CD4-positive, alpha-beta T cell treated with Interleukin-17A for 1 hour (primary cell): ENCODE measurements at regions not wholly inside any gene's neighbourhood (a gene's known extent, or its start where the extent isn't known, plus 50 kb on each side); places are given as distances from the start of the nearest gene placed in this dataset.
"Not testable (repeated sequence)": the region's sequence is repeated elsewhere in the genome, so short reads cannot be mapped to it uniquely, and the experiment has no call there.

Experiments
- DNase-seq: peaks from one replicate; pipeline ENCODE4 v3.0.0-alpha.2; 2020

DNA sequence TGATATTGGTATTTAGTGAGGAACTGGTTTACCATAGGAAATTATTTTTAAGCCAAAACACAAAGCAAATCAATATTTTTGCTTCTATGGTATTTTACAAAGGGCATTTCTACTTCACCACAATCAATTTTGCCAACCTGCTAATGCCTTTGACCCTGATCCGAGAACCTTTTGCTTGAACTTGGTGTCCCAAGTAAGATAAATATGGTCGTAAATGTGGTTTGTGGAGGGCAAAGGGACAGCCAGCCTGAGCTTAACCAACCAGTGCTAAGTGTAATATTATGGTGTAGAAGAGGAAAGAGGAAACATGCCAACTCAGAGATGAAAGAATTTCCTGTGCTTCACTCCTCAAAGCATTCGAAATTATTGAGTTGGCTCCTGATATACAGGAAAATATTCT, 148.4 kb downstream of the C3orf38 start:
- no peak for DNase-seq

DNA sequence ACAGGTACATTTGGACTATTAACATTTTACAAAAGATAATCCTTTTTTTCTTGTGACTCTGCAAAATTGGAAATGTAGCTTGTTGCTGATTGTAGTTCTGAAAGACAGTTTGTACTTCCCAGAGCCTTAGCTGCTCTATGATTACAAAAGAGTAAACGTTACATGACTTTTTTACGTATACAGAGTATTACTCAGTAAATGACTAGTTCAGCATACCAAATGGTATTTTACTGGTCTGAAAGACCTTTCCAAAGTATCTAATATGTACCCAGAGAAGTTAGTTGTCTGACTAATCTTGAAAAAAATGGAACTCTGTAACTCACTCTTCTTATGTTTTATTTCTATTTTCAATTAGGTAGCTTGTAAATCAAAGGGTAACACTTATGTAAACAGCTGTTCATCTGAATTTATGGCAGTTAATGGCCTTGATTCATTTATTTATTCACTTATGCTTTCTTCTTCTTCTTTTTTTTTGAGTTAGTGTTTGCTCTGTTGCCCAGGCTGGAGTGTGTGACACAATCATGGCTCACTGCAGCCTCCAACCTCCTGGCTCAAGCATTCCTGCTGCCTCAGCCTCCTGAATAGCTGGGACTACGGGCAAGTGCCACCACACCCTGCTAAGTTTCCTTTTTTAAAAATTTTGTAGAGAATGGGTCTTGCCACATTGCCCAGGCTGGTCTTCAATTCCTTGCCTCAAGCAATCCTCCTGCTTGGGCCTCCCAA, 151.7 kb downstream of the C3orf38 start:
- DNase-seq, result no peak

DNA sequence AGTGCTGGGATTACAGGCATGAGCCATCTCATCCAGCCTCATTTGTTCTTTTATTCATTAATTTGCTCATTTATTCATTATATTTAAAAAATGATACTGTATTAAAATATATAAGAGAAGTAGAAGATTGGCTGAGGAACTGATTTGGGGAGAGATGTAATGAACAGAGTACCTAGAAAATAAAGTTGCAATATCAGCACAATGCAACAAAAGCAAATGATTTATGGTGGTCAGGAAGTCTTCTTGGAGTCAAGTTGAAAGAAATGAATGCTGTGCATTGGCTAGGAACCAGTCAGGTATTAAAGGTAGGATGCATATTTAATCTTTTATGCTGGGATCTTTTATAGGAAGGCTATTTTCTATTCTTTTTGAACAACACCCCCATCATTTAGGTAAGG, 152.2 kb downstream of the C3orf38 start:
- no peak for DNase-seq

DNA sequence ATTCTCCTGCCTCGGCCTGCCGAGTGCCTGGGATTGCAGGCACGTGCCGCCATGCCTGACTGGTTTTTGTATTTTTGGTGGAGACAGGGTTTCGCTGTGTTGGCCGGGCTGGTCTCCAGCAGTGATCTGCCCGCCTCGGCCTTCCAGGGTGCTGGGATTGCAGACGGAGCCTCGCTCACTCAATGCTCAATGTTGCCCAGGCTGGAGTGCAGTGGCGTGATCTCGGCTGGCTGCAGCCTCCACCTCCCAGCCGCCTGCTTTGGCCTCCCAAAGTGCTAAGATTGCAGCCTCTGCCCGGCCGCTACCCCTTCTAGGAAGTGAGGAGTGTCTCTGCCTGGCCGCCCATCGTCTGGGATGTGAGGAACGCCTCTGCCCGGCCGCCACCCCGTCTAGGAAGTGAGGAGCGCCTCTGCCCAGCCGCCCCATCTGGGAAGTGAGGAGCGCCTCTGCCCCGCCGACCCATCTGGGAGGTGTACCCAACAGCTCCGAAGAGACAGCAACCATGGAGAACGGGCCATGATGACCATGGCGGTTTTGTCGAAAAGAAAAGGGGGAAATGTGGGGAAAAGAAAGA, 153.7 kb downstream of the C3orf38 start:
- not testable (repeated sequence) for DNase-seq

DNA sequence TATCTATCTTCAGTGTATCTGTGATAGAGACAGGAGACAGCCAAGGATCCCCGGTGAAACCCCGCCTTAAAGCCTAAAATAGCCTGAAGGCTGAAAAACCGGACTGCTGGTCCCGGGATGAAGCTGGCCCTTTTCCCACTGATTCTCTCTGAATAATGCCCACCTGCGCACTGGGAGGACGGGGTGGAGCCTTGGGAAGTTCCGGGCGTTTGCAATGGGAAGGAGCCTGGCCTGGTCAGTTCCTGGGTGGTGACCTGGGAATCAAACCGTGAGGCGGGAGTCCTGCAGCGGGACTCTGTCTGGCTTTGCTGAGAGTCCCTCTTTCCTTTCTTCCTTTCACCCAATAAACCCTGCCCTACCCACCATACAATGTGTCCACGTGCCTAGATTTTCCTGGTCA, 157.9 kb downstream of the C3orf38 start:
- no peak for DNase-seq

DNA sequence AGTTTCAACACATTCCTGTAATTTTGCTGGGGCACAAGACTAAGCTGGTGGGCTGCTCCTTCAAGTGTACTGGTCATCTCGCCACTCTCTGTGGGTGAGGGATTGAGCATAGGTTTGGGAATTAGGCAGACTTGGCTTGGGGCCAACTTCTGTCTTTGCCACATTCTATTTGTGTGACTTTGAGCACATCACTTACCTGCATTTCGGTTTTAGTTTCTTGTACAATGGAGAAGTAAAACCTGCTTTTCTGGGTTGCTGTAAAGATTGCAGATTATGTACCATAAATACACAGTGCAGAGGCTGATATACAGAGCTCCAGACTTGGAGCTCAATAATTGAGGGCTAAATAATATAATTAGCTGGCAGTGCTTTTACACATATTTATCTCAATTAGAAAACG, 162.1 kb downstream of the C3orf38 start:
- DNase-seq, result no peak

DNA sequence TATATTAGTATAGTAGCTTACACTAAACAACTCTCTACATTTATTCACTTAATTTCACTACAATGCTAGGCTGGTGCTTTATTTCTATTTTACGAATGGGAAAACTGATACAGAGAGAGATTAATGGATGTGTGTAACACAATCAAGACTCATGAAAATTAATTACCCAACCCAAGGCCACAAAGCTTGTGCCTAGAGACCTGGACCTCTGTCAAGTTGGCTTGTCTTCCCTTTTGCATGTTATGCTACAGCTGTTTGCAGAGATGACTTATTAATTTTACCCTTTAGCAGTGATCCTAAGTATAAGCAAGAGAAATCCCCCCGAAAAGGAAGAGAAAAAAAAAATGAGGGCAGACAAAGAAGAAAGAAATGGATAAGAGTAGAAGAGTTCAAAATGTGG, 162.5 kb downstream of the C3orf38 start:
- DNase-seq, result no peak

DNA sequence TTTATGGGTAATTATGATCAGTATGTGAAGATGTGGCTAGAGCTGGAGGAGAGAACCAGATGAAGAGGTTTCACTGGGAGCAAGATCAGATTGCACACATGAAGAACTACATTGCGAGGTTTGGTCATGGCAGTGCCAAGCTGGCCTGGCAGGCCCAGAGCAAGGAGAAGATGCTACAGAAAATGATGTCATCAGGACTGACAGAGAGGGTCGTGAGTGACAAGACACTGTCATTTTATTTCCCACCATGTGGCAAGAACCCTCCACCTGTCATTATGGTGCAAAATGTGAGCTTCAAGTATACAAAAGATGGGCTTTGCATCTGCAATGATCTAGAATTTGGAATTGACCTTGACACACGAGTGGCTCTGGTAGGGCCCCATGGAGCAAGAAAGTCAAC, 168.3 kb downstream of the C3orf38 start:
- DNase-seq, result no peak

DNA sequence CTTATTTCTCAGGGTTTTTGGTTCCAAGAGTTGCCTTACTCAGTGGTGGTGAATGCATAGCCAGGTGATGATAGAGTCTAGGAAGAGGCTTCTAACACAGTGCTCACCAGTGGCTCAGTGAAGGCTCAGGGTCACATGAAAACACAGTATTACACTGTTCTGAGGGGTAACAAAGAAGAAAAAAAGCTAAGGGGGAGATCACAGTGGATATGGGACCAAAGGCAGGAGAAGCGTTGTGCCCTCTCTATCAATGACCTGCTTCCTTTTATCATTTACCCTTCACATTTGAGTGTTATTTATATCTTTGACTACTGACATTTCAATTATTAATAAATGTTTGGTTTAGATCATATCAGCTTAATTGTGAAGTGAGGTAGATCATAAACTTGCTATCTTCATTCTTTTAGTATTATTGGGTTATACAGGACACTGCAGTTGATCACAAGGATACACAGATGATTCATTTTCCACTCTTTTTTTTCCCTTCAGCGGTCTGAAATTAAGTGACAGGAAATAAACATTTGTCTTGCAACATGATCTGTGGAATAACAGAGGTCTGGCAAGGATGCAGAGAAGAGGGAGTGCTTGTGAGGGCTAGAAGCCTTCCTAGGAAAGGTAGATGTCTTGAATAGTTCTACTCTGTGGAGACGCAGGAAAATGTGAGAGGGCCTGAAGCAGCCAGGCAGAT, 171.7 kb downstream of the C3orf38 start:
- DNase-seq, result no peak

DNA sequence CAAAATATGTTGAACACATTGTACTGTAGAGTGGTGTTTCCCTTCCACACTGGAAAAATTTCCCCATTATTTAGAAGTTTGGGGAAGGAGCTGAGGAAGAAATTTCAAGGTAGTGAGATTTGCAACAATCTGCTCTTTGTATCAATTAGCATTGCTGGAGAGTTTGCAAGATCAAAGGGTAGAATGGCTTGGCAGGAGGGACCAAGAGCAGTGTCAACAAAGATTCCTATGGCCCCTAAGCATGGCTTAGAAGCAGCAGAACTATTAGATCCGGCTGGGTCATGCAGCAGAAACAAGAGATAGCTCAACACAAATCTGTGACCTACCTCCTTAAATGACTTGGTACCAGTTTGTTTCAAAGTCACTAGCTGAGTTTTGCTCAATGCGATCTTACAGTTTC, 175.0 kb downstream of the C3orf38 start:
- no peak for DNase-seq

DNA sequence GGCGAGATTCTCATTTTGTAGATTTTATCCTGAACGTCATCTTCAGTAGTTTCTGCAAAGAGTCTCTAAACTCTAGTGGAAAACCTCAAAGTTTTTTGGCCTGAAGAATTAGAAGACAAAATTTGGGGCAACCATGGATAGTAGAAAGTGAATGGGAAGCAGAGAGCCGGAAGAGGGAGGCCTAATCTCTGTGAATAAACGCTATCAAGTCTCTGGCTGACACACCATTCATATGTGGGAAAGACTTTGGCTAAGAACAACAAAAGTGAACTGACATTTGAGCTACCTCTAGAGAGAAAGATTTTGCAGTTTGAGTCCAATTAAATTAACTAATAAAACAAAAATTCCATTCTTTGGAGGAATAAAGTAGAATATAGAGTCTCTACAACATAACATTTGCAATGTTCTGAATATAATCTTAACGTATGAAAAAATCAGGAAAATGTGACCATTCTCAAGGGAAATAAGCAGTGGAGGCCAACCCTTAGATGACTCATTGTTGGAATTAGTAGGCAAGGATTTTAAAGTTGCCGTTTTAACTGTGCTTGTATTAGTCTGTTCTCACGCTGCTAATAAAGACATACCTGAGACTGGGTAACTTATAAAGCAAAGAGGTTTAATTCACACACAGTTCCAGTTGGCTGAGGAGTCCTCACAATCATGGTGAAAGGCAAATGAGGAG, 184.6 kb downstream of the C3orf38 start:
- no peak for DNase-seq

DNA sequence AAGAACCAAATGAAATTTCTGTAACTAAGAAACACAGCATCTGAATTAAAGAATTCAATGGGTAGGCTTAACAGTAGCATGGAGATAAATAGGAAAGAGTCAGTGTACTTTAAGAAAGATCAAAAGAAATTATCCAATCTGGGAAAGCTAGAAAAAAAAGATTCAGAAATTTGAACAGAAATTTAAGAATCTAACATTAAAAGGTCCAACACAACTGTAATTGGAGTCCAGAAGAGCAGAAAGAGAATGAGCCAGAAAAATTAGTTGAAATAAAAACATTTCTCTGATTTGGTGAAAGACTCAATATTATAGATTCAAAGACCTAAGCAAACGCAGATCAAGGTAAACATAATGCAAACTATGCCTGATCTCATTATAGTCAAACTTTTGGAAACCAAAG, 187.1 kb downstream of the C3orf38 start:
- no peak for DNase-seq

DNA sequence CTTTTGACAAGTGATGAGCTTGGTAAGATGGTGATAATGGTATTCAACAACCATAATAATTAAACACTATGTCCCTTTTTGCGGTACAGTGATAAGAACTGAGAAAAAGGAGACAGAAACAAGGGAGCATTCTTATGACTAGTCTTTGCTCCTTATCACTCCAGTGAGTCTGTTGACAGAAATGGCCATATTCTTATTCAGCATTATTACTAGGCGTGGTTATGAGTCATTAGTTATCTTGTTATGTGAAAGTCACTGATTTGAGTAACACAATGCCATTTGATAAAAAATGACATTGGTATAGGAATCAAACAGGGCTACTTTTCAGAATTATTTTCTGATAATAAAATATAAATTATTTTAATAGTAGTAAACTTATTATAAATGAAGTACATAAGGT, 193.5 kb downstream of the C3orf38 start:
- no peak for DNase-seq

DNA sequence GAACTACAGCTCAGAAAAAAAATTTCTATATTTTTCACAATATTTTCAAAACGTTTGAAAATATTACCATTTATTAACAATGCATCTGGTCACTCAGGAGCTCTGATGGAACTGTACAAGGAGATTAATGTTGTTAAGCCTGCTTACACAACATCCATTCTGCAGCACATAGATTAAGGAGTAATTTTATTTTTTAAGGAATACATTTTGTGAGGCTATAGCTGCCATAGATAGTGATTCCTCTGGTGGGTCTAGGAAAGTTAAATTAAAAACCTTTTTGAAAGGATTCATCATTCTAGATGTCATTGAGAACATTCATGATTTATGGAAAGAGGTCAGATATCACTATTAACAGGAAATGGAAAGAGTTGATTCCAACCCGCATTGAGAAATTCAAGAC, 196.9 kb downstream of the C3orf38 start:
- no peak for DNase-seq

DNA sequence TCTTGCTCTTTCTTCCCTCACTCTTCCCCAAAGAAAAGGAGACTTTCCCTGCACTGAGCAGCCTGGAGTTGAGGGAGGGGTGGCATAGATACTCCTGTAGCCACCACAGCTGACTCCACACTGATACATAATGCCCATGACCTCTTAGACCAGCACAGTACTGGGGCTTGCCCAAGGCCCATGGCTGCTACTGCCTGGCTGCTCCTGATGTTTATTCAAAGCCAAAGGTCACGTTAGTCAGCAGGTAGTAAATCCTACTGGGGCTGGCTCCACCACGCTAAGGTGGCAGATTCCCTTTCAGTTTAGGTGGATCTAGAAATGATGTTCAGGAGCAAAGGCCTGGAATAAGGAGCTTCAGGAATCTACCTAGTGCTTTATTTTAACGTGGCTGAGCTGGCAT, 212.7 kb downstream of the C3orf38 start:
- no peak for DNase-seq

DNA sequence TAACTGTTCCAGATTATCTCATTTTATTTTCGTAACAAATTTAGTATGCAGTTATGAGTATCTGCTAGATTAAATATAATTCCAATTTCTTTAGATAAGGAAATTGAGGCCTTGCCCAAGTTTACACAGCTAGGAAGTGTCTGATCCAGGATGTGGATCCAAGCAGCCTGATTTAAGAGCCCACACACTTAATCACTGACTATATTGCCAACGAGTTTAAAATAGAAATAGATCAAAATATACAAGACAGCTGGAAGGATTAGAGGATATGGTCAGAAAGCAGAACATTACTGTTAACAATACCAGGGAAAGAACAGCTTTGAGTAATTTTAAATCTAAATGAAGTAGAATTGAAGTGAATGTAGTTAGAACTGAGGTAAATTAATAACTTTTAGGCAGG, 215.2 kb downstream of the C3orf38 start:
- no peak for DNase-seq

DNA sequence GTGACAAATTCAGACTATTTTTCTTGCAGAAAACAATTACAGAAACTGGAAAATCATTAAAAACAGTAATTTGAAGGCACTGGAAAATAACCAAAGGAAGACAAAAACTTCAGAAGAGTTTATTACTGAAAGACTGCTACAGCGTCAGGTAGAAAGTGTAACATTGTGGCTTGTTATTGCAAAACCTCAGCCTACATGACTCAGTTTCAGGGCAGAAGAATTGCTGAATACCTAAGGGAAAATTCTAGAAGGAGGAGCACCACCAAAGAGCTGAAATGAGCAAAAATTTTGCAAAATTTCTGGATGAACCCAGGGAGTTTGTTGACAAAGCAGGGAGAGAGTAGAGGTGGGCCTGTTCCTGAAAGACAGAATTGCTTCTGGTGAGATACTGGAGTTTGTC, 219.6 kb downstream of the C3orf38 start:
- no peak for DNase-seq

DNA sequence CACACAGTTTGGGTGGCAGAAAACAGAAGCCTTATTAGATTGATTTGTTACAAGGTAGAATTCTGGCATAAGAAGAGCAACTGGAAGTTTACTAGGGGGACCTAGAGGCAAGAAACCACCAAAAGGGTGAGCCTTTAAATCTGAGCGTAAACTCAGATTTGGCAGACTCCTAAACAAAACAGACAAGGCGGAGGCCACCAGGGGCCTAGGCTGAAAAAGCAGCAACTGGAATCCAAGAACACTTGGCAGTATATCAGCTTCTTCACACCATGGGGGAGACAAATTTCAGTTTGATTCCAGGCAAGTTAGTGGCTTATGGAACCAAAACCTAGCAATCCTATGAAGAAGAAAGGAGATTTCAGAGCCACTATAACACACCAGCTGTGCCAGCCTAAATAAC, 220.0 kb downstream of the C3orf38 start:
- DNase-seq, result no peak

DNA sequence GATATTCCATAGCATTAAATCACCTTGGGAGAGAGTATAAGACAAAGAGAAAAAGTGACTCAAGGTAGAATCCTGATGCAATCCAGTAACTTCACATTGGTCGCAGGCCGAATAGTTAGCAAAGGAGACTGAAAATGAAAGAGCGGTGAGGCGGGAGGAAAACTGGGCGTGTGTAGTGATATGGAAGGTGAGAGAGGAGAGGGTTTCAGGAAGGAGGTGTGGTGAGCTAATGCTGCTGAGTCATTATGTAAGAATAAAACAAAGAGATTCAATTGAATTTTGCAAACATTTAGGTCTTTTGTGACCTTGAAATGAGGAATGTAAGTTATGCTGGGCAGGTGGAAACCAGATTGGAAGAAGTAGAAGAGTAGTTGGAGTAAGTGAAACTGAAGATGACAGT, 235.3 kb downstream of the C3orf38 start:
- no peak for DNase-seq

DNA sequence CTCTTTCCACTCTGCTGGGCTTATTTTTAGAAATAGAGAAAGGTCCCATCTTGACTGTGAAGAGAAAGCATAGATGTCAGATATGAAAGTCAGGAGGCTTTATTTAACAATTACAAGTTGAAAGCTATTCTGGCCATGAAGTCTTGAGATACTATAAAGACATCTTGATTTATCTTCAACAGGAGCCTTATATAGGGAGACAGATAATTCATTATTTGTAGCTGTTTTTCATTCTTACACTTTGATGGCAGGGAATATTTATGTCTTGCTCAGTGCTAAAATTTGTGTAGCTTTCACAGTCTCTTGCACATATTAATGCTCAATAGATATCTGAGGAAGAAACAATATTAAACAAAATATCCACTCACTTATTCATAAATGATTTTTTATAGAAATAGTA, 248.8 kb downstream of the C3orf38 start:
- DNase-seq, result no peak

DNA sequence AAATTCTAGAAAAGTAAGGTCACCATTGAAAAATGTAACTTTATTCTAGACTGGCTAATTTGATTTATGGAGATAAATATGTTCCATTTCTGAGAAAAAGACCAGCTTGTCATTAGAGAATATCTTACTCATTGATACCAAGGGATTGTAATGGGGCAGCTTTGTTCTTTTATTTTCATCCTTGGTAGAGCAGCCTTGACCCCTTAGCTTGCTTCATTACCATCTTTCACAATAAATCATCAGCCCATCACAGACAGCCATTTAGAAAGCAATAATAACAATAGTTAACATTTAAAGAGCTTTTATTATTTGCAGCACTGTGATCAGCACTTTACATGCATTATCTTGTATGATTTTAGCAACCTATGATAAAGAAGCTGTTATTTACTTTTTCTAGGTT, 253.6 kb downstream of the C3orf38 start:
- no peak for DNase-seq

DNA sequence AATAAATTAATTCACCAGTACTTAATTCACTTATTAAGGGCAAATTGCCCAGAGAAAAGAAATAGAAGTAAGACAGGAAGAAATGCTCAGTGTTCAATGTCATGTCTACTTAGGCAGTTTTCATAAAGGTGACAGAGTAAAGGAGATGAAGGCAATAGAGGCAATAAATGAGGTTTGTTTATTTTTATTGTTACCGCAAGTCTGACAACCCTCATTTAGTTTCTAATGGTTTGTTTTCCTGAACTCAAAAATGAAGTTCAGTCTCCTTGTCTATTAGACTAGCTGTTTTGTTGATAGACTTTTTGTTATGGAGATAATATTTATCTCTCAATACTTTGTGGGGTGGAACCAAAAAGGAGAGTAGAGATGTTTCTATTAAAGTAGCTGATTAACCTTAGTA, 258.3 kb downstream of the C3orf38 start:
- no peak for DNase-seq

DNA sequence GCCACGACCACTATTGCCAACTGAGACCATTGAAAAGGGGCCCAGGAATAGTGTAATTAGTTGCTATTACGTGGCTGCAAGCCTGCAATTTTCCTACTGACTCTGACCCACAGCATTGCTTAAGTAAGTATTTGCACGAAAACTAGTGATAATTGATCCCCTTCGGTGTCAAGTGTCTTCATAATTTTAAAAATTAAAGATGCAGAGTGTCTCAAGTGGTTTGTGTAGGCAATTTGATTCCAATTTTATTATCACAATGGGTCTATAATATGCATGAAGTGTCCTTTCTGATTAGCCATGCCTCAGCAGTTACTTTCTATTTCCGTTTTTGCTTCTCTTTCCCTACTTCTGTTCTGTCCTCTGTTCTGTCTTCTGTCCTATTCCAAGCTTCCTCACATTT, 259.2 kb downstream of the C3orf38 start:
- no peak for DNase-seq

DNA sequence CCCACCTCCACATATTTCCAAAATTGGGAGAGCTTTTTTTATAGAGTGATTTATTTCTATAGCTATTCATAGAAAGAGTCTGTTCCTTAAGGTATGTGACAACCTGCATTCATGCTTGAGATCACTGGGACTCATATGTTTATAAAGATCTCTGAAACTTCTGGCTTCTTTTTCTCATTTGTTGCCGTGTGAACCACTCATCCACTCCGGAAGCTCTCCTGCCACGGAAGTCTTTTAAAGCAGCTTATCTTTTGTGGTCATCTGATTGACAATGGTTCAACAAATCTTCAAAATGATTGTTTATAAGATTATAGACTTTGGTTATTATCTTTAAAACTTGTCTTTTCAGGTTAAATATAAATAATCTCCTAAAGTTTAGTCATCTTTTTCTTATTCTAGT, 260.5 kb downstream of the C3orf38 start:
- DNase-seq, result peak; percentile 23
